Right renal cortex interstitium (tissue), 3 donors: ENCODE measurements at regions not wholly inside any gene's neighbourhood (a gene's known extent, or its start where the extent isn't known, plus 50 kb on each side); places are given as distances from the start of the nearest gene placed in this dataset.
"Not testable (repeated sequence)": the region's sequence is repeated elsewhere in the genome, so short reads cannot be mapped to it uniquely, and the experiment has no call there.

ENCODE experiments used
- DNase-seq, 3 donors: peaks; one replicate each; pipeline ENCODE4 v3.0.0-alpha.2; 2013; ENCODE audit warnings: low read depth in 3 of 3, low spot score in 2 of 3

DNA sequence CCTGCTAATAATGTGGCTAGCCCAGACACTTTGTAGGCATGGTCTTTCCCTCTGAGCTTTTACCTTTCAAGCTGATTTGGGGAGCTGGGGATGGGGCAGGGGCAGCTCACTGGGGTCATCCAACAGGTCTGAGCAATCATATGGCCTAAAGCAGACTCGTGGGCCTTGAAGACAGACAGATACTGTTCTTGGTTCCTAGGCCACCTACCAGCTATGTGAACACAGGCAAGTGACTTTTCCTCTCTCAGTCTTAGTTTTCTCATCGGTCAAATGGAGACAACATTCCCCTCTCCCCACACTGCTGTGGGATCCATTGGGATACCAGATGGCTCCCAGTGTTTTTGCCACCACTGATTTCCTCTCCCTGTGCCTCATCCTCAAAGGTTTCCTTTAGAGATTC, 181.8 kb downstream of the RRAGC start:
- no peak for DNase-seq

DNA sequence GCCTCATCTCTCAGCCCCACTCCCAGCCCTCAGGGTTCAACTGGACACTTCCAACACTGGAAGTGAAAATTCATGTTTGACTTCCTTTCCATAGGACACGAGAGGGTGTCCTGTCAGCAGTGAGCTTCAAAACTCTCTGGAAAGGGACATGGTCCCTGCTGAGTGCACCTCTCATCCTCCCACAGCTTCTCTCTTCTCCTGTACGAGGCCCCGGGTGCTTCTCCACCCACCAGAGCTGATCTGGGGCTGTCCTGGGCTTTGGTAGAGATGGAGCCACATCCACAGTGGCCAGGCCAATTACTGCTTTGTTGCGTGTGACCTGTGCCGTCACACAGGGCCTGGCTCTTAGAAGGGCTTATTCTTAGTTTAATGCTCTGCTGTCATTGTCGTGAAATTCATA, 182.3 kb downstream of the RRAGC start:
- no peak for DNase-seq

DNA sequence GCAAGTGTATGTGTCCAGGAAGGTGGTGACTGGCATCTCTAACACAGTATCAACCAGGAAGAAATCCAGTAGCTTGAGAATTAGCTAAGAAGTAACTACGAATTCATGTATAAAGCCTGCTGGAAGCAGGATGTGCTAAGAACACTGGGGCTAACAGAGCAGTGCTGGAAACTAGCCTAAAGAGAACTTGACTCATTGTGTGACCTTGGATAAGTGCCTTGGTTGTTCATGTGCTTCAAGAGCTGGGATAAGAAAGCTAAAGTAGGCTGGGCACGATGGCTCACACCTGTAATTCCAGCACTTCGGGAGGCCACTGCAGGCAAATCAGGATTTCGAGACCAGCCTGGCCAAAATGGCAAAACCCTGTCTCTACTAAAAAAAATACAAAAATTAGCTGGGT, 186.9 kb downstream of the RRAGC start:
- DNase-seq: no peak

GRCh38 chr1:38671221-38671620, 188.4 kb downstream of the RRAGC start:
- no peak for DNase-seq

GRCh38 chr1:38670544-38671122, 188.9 kb downstream of the RRAGC start:
- no peak for DNase-seq

DNA sequence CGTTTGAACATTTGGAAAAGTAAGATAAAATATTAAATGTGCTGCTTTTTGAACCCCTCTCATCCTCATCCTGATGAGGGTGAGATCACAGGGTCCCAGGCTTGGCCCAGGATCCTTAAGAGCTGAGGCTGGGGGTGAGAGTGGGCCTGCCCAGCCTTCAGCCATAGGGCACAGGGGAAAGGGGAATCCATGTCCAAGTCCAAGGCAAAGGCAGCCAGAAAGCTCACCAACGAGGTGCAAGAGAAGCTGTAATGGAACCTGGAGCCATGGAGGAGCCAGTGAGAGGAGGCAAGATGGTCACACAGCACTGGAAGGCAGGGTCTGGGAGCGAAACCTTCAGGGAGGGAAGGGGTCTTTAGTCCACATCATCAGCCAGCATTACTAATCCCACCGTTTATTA, 191.9 kb downstream of the RRAGC start:
- no peak for DNase-seq

DNA sequence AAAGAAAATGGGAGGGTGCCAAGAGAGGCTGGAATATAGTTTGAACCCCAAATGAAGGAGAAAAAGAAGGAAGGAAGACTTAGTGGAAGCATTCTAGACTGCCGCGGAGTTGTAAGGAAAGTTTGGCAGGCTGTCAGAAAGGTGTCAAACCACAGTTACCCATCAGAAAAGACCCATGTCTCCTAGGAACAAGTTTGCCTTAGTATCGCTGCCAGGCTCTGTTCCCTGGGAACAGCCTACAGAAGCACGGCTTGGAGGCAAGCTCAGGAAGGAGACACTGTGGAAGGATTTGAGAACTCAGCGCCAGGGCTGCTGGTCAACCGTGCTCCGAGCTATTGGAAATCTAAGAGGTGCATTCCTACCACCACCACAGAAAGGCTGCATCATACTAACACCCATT, 197.4 kb downstream of the RRAGC start:
- no peak for DNase-seq

GRCh38 chr1:38658883-38659282, 200.7 kb downstream of the RRAGC start:
- DNase-seq: no peak

- DNase-seq: no peak
Measured at GRCh38 chr1:38657873-38658272, 201.7 kb downstream of the RRAGC start.

DNA sequence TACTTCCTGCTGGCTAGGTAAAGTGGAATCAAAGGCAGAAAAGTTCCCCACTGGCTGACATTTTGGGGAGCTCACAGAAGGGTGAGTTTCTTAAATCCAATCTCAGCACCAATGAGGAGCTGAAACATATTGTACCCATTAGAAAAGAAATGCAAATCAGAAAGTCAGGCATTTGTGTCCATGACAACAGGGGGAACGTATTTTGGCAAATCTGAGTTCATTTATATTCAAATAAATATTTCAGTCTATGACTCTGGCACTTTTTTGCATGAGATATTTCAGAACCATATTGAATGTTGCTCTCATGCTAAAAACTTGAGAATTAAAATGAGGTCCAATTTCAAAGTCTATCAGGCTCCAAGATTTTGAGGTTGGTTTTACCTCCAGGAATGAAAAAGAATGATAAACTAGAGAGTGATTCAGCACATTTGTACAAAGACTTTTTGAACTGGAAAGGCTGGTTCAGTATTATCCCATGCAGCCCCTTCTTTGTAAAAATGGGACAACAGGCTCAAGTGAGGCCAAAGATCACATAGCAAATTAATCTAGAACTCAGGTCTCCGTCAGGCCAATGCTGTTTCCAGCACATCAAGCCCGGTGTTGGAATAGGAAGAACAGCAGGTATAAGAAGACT, 202.2 kb downstream of the RRAGC start:
- no peak for DNase-seq

- DNase-seq: no peak
Measured at GRCh38 chr1:38656726-38657125, 202.8 kb downstream of the RRAGC start.

DNA sequence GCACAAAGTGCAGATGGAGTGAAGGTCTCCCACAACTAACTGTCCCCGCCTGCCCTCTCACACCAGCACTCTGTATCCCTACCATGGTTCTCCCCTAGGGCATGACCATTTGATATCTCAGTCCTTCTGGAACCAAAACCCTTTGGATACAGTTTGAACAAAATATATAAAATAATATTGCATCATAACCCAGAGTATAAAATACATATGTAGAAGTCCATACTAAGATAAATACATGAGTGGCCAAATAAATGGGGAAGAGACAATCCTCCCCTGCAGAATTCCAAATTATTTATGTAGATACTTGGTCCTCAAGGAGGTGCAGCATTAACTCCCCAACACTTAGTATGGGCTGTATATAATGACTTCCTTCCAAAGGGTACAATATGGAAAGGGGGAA, 207.4 kb downstream of the RRAGC start:
- DNase-seq: no peak

DNA sequence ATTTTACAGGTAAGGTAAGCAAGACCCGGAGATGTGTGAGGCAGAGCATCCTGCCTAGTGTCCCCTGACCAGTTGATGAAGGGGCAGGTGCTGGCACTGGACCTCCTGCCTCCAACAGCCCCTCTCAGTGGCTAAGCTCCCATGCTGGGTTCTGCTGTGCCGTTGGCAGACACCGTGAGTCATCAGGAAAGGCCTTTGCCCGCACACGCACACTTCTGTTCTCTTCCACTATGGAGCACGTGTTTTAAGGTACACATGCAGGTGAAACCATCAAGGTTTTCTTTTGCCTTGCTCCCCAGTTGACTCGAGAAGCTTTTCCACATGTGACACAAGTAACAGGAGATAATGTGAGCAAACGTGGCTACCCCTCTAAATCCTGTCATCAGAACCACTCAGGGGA, 207.9 kb downstream of the RRAGC start:
- no peak for DNase-seq

- DNase-seq: no peak
Measured at GRCh38 chr1:38648417-38648816, 211.2 kb downstream of the RRAGC start.

DNA sequence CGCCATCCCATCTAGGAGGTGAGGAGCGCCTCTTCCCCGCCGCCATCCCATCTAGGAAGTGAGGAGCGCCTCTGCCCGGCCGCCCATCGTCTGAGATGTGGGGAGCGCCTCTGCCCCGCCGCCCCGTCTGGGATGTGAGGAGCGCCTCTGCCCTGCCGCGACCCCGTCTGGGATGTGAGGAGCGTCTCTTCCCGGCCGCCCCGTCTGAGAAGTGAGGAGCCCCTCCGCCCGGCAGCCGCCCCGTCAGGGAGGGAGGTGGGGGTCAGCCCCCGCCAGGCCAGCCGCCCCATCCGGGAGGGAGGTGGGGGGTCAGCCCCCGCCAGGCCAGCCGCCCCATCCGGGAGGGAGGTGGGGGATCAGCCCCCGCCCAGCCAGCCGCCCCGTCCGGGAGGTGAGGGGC, 212.2 kb downstream of the RRAGC start:
- DNase-seq: not testable (repeated sequence)

GRCh38 chr1:38644092-38644491, 215.5 kb downstream of the RRAGC start:
- no peak for DNase-seq

DNA sequence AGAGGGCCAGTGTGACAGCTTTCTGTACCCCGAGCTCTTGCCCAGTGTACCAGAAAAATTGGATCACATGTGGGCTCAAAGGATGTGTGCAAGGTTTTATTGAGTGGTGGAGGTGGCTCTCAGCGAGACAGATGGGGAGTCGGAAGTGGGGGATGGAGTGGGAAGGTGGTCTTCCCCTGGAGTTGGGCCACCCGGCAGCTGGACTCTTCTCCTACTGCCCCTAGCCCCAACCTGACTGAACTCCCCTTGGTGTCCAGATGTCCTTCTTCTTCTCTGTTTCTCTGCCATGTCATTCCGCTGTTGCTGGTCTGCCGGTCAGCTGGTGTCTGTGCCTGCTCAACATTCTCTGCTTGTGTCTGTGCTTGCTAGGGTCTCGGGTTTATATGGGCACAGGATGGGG, 217.9 kb downstream of the RRAGC start:
- no peak for DNase-seq

DNA sequence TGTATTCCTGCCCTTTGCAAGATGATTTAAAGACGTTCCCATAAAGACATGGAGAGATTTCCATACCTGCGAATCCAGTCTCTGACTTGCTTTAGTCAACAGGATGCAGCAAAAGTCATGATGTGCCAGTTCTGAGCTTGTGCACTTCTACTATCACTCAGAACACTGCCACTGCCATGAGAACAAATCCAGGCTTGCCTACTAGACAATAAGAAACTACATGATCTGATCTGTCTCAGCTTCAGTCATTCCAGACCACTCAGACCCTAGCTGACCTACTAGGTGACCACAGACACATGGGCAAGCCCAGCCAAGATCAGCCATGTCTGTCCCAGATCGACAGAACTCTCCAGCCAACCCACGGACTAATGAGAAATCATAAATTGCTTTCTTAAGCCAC, 219.2 kb downstream of the RRAGC start:
- DNase-seq: no peak

- no peak for DNase-seq
Measured at GRCh38 chr1:38628241-38628640, 231.3 kb downstream of the RRAGC start.

GRCh38 chr1:38625939-38626338, 233.6 kb downstream of the RRAGC start:
- DNase-seq: no peak

DNA sequence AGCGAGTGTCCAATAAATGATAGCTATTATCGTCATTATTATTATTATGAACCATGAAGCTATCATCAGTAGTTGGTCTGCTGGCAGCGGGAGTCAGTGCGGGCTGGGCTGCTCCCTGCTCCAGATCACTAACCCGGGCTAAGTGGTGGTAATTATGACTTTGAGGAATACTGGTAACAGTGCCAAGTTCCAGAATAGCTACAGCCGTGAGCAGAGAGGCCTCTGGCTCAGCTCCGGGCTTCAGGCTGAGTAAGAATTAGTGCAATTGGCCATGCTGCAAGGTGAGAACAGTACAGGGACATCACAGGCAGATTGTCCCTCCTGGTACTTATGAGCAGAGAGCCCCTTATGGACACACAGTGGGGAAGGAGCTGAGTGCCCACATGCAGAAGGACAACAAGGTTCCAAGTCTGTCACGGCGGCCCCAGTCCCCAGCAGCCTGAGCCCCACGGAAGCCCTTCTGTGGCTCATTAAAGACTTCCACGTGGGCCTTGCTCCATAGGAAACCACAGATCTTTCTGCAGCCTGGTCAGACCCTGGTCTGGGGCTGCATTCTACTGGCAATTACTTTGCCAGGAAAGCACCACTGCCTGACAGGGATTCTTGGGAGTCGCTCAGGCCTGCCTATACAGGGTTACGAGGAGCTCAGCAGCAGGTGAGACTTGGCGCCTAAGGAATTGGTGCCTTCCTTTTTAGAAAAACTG, 235.1 kb downstream of the RRAGC start:
- no peak for DNase-seq

GRCh38 chr1:38623529-38623928, 236.0 kb downstream of the RRAGC start:
- DNase-seq: no peak
